CD4-positive, alpha-beta T cell (primary cell): ENCODE measurements at regions not wholly inside any gene's neighbourhood (a gene's known extent, or its start where the extent isn't known, plus 50 kb on each side); places are given as distances from the start of the nearest gene placed in this dataset.

Source experiments
- ATAC-seq: fragments of 200-7000 bp; cut with Tn5 transposase; one replicate; pipeline ENCODE4 v1.10.0; 2022; ENCODE audit warnings: mild to moderate bottlenecking; ENCODE audit not compliant: poor library complexity
- CTCF ChIA-PET: fragments of 350-600 bp; sonication (Branson Sonifier 250); formaldehyde crosslinking; loops from one replicate; lab custom pipeline; 2021; ENCODE audit warnings: antibody characterized with exemption, inconsistent platforms; lab: Charles Lee
- POLR2A ChIA-PET: fragments of 350-600 bp; sonication (Branson Sonifier 250); formaldehyde crosslinking; loops from one replicate; lab custom pipeline; 2021; ENCODE audit warnings: antibody characterized with exemption, inconsistent platforms; lab: Charles Lee
- DNase-seq, 14 experiments: peaks; one replicate each; pipeline ENCODE4 v3.0.0-alpha.2; 2013 to 2020; ENCODE audit warnings: mixed read lengths in 2 of 14
- H3K27ac ChIP-seq, 2 donors: one replicate each; pipeline versions ENCODE4 v1.5.1 to v1.7.0; 2013; ENCODE audit warnings: low read length in 2 of 2, low read depth in 1 of 2, mild to moderate bottlenecking in 1 of 2
- H3K27me3 ChIP-seq, 2 experiments: 1 replicate in 1 of 2; 2 replicates in 1 of 2; pipeline versions ENCODE4 v1.6.1 to v1.7.0; 2013; ENCODE audit warnings: low read length in 2 of 2, control low read depth in 1 of 2, mild to moderate bottlenecking in 1 of 2, moderate library complexity in 1 of 2; ENCODE audit not compliant: insufficient read depth in 2 of 2, control insufficient read depth in 1 of 2
- H3K36me3 ChIP-seq: one replicate; pipeline ENCODE4 v1.6.1; 2013; ENCODE audit warnings: low read length, control low read depth; ENCODE audit not compliant: insufficient read depth
- H3K4me1 ChIP-seq: one replicate; pipeline ENCODE4 v1.6.1; 2013; ENCODE audit warnings: low read length, control low read depth; ENCODE audit not compliant: insufficient read depth
- H3K4me3 ChIP-seq: one replicate; pipeline ENCODE4 v1.5.1; 2013; ENCODE audit warnings: mild to moderate bottlenecking, low read length, moderate library complexity
- H3K9me3 ChIP-seq, 2 experiments: 1 replicate in 1 of 2; 2 replicates in 1 of 2; pipeline versions ENCODE4 v1.6.1 to v1.7.0; 2013; ENCODE audit warnings: low read length in 2 of 2, mild to moderate bottlenecking in 2 of 2, control low read depth in 1 of 2, moderate library complexity in 1 of 2; ENCODE audit not compliant: control insufficient read depth in 1 of 2, insufficient read depth in 1 of 2
- H3K27ac Mint-ChIP-seq: one replicate; pipeline ENCODE4 v1.8.0; 2020; ENCODE audit warnings: mixed read lengths
- H3K27me3 Mint-ChIP-seq: one replicate; pipeline ENCODE4 v1.8.0; 2021; ENCODE audit warnings: mixed read lengths
- H3K36me3 Mint-ChIP-seq: one replicate; pipeline ENCODE4 v1.8.0; 2021; ENCODE audit warnings: low read depth, mixed read lengths
- H3K4me1 Mint-ChIP-seq: one replicate; pipeline ENCODE4 v1.8.0; 2021; ENCODE audit warnings: low read depth, mixed read lengths
- H3K4me3 Mint-ChIP-seq: one replicate; pipeline ENCODE4 v1.8.0; 2020; ENCODE audit warnings: mild to moderate bottlenecking, mixed read lengths
- H3K9me3 Mint-ChIP-seq: one replicate; pipeline ENCODE4 v1.8.0; 2020; ENCODE audit warnings: mixed read lengths
- intact Hi-C, 2 experiments: fragments of 100-400 bp; cut with DNase I in 1 of 2; cut with micrococcal nuclease in 1 of 2; formaldehyde crosslinking; loops; one replicate each; pipeline versions ENCODE4 v1.15.1 to v1.9.0; 2023 to 2025; cut with DNase I, micrococcal nuclease
- TF ChIP-seq, protein P1 (sequence below): fragments of 200-600 bp; IDR thresholded peaks from one replicate; pipeline ENCODE4 v1.8.0; 2022; ENCODE audit warnings: antibody characterized with exemption, mild to moderate bottlenecking

GRCh38 chr1:90356101-90356500, 361.0 kb downstream of the BARHL2 start:
- ATAC-seq, result no peak
- H3K27ac Mint-ChIP-seq, result no peak overlapping the region
- H3K4me3 ChIP-seq, result no peak overlapping the region
- H3K27me3 ChIP-seq, result no peaks in the 10 kb centered on the region
- no peak overlapping the region for H3K4me3 Mint-ChIP-seq
- no peak overlapping the region for H3K27ac ChIP-seq
- peaks cover 10% of the 10 kb centered on the region for H3K27me3 Mint-ChIP-seq
- TF ChIP-seq, protein P1, sequence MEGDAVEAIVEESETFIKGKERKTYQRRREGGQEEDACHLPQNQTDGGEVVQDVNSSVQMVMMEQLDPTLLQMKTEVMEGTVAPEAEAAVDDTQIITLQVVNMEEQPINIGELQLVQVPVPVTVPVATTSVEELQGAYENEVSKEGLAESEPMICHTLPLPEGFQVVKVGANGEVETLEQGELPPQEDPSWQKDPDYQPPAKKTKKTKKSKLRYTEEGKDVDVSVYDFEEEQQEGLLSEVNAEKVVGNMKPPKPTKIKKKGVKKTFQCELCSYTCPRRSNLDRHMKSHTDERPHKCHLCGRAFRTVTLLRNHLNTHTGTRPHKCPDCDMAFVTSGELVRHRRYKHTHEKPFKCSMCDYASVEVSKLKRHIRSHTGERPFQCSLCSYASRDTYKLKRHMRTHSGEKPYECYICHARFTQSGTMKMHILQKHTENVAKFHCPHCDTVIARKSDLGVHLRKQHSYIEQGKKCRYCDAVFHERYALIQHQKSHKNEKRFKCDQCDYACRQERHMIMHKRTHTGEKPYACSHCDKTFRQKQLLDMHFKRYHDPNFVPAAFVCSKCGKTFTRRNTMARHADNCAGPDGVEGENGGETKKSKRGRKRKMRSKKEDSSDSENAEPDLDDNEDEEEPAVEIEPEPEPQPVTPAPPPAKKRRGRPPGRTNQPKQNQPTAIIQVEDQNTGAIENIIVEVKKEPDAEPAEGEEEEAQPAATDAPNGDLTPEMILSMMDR, result no peak
- ChIA-PET POLR2A (no interaction called here), CTCF (no interaction called here)
- intact Hi-C loops, result no loop called here
- no peaks in the 10 kb centered on the region for H3K9me3 Mint-ChIP-seq
- no peaks in the 10 kb centered on the region for H3K36me3 Mint-ChIP-seq
- H3K4me1 Mint-ChIP-seq, result no peaks in the 10 kb centered on the region
- no peaks in the 10 kb centered on the region for H3K9me3 ChIP-seq
- DNase-seq, result no peak
- no peaks in the 10 kb centered on the region for H3K36me3 ChIP-seq
- H3K4me1 ChIP-seq, result no peaks in the 10 kb centered on the region

DNA sequence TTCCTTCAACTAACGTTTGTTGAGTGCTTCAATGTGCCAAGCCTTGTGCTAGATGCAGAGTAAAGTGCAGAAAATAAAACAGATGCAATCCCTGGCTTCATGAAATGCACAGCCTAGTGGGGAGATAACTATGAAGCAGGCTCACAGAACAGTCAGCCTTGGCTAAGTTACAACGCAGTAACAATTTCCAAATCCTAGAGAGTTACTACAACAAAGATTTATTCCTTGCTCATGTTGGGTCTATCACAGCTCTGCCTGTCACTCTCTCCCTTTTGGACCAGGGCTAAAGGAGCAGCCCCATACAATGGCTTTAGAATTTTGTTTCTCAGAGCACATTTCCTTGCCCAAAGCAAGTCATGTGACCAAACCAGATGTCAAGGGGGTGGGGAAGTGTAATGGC, 359.8 kb downstream of the ZNF326 start:
- intact Hi-C loops, result no loop called here
- TF ChIP-seq, protein P1, result no peak
- POLR2A ChIA-PET, result no interaction called here
- Mint-ChIP-seq H3K4me3 (no peak overlapping the region), H3K9me3 (no peaks in the 10 kb centered on the region), H3K4me1 (no peaks in the 10 kb centered on the region), H3K36me3 (no peaks in the 10 kb centered on the region), H3K27ac (no peak overlapping the region), H3K27me3 (peaks cover 5% of the 10 kb centered on the region)
- peaks cover 0 to under 1% of the 10 kb centered on the region in 2 experiments for H3K9me3 ChIP-seq
- no peaks in the 10 kb centered on the region for H3K36me3 ChIP-seq
- no peak for DNase-seq
- CTCF ChIA-PET, result no interaction called here
- H3K4me3 ChIP-seq, result no peak overlapping the region
- no peaks in the 10 kb centered on the region for H3K27me3 ChIP-seq
- ATAC-seq, result no peak
- H3K4me1 ChIP-seq, result no peaks in the 10 kb centered on the region
- H3K27ac ChIP-seq, result no peak overlapping the region

DNA sequence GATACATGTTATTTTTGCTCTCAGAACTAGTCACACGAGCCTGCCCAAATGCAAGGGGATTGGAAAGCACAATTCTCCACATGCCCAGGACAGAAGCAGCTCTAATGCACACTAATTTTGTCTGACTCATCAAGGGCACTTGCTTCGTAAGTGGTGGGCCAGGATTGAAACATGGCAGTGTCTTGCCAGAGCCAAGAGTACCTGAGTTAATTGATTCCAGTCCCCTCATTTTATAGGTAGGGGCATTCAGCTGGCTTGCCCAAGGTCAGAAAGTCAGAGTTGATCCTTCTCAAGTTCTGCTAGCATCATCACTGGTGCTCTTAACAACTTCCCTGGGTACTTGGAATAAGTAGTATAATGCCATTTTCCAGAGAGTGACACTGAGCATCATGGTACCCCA, 356.1 kb downstream of the ZNF326 start:
- no peak for DNase-seq
- H3K27ac Mint-ChIP-seq, result no peak overlapping the region
- Histone ChIP-seq H3K27me3 (no peaks in the 10 kb centered on the region), H3K9me3 (peaks cover 5% of the 10 kb centered on the region in 2 experiments), H3K4me1 (no peaks in the 10 kb centered on the region), H3K36me3 (no peaks in the 10 kb centered on the region), H3K4me3 (no peak overlapping the region), H3K27ac (no peak overlapping the region)
- no peaks in the 10 kb centered on the region for H3K4me1 Mint-ChIP-seq
- CTCF ChIA-PET, result no interaction called here
- no peak overlapping the region for H3K4me3 Mint-ChIP-seq
- H3K9me3 Mint-ChIP-seq, result peaks cover 9% of the 10 kb centered on the region
- intact Hi-C loops, result no loop called here
- no peaks in the 10 kb centered on the region for H3K36me3 Mint-ChIP-seq
- TF ChIP-seq, protein P1, result no peak
- POLR2A ChIA-PET, result no interaction called here
- ATAC-seq, result no peak
- peaks cover 5% of the 10 kb centered on the region for H3K27me3 Mint-ChIP-seq
